GM21737 (cell line): ENCODE measurements at regions not wholly inside any gene's neighbourhood (a gene's known extent, or its start where the extent isn't known, plus 50 kb on each side); places are given as distances from the start of the nearest gene placed in this dataset.

ENCODE experiments used
- ATAC-seq: cut with Tn5 transposase; IDR thresholded peaks from one replicate; pipeline ENCODE4 v1.9.1; 2021; ENCODE audit warnings: mild to moderate bottlenecking, moderate library complexity; ENCODE audit not compliant: unreplicated experiment

DNA sequence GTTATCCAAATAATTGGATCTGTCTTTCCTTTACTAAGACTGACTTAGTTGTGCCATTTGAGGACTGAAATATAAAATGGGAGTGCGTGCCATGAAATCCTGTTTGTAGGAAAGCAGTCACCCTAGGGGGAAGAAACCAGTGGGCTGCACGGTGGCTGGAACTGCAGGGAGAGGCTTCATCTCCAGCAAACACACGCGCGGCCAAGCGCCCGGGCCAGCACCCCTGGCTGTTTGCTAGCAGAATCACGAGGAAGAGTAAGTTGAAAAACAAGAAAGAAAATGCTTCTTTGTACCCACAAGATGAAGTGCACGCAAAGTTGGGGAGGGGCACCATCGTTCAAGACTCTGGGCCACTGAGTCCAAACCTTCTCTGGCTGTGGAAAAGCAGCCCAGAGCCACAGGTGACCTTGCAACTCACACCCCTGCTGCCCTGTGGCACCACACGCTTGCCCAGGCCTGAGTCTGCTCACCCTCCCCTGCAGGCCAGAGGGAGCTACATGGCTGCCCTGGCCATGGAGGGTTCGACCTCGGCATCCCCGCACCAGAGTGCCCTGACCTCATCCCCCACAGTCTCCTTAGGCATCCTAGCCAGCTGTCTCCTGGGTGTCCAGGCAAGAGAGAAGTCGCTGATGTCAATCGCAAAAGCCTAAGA is 55.2 kb downstream of the IRX2 start:
- no peak for ATAC-seq

DNA sequence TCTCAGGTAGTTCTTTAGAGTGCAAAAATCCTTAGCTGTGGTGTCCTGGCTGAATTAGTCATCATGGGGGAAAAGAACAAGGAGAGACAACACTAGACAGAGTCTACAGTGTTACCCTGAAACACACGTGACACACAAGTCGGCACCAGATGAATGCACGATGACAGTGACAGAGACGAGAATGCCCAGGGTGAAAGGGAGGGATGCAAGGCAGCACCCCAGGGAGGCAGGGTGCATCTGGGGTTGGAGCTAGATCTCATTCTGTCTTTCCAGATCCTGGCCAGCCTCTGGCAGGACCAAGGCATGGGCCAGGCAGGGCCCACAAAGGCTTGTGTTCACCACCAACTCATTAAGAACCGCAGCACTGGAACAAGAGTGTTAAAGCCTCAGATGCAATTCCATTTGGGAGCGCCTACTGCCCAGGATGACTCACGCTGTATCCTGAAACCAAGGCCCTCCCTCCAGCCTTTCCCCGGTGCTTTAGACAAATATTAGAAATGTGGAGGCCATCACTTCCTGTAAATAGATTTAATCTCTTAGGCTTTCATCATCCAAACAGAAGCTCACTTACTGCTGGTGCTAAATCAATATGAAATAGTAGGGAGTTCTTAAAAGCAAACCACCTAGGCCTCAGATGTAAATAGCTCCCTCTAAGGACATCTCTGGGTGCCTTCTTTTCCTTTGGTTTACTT is 56.1 kb downstream of the IRX2 start:
- ATAC-seq, result no peak

DNA sequence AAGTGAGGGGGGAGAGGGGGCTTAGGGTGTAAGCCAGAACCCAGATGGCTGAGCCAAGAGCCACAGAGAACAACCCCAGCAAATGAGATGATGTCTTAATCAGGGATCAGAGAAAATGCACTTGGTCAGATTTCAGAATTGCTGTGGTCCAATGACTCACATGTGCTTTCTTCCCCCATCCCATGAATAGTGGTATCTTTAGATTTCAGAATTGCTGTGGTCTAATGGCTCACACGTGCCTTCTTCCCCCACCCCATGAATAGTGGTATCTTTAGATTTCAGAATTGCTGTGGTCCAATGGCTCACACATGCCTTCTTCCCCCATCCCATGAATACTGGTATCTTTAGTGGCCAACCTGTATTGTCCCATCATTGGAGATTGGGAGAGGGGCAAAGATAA is 59.9 kb downstream of the IRX2 start:
- no peak for ATAC-seq

DNA sequence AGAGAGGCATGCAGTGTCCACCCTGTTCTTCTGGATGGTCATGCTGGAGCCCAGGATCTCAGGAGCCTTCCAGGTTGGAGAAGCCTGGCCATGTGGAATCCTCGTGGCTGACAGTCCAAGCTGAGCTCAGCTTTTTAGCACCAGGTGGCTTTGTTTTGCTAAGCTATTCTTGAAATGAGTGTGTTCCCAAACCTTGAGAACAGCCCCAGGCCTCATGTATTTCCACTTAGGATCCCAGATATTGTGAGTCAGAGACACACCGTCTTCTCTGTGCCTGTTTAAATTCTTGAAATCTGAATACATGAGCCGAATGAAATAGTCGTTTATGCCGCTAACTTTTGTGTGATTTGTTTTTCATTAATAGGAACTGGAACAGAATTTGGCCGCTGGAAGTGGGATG is 61.2 kb downstream of the IRX2 start:
- no peak for ATAC-seq

DNA sequence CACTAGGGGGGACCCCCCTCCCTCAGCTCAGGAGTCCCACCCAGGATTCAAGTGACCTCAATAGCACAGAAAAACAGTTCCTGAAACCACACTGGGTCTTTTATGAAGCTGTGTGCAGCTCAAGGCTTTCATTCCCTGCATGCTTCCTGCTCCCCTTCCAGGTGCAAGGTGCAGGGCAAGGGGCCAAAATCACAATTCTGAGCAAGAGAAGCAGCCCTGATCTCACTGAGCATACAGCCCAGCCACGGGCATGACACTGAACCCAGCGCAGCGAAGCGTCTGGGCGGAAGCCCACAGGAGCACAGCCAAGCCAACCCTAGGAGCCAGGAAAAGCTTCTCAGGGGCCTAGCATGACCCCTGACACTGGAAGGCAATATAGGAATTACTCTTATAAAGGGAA is 62.9 kb downstream of the IRX2 start:
- no peak for ATAC-seq

DNA sequence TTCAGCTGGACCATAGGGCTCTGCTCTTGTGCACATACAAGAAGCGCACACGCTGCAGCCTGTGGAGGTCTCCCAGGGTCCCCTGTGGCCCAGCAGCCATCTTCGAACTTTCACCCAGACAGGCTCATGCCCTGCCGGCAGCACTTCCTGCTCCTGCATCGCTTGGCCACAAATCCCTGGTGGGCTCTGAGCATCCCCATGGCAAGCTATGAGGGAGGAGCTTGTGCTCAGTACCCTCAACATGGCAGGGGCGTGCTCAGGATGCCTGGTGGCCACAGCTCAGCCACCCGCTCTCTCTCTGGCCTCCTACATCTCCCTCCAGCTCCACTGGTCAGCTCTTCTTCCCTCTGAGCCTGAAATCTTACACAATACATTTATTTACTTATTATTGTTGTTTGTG is 63.7 kb downstream of the IRX2 start:
- no peak for ATAC-seq

DNA sequence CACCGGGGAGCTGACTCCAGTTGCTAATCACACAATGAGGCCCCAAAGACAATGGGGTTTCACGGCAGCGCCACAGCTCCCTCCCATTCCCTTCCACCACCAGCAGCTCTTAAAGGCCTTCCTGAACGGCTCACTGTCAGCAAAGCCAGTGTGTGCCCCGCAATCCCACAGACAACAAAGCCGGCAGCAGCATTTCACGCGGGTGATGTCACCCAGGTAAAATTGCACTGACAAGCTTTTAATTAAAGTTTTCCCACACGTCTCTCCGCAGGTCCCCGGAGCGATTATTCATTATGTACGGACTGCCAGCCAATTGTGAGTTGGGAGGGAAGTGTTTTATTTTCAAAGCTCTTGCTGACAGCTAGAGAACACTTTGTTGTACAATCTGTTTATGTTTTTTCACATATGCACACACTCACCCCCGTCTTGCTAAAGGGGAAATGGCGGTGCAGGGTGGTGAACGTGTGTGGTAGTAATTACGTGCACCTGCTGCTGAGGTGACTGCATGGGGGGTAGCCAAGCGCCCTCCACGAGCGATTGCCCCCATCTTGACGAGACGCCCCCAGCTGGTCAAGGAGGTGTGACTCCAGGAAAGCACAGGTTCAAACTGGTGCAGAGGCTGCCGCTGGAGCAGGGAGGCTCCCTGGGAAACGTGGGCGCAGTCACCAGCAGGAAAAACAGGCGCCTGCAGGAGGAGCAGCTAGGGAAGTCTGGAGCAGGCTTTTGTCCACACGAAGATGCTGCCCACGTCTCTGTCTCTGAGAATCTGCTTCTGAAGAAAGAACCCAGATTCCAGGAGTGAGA is 65.0 kb downstream of the IRX2 start:
- no peak for ATAC-seq

DNA sequence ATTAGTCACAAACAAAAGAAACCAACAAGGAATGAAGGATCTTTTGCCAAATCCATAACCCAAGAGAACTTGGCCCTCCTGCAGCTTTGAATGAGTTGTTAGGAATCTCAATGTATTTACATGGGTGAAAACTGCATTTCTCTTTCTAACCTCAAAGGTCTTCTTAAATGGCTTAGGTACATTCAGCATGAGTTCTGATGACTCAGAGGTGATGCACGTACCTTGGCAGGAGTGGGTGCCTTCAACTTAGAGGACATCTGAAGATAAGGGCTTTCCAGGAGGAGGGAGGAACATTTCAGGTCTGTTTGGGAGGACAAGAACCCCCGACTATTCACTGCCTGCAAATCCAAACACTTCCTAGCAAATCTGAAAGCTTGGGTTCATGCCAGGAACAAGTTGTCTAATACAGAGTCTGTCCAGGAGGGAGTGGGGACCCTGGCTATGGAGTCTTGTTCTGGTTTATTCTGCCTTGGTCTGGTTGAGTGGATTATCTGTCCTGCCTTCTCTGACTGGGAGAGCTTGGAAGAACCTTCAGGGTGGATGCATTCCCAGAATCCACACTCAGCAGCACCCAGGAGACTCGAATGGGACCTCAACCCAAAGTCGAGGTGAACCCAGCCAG is 65.7 kb downstream of the IRX2 start:
- no peak for ATAC-seq

DNA sequence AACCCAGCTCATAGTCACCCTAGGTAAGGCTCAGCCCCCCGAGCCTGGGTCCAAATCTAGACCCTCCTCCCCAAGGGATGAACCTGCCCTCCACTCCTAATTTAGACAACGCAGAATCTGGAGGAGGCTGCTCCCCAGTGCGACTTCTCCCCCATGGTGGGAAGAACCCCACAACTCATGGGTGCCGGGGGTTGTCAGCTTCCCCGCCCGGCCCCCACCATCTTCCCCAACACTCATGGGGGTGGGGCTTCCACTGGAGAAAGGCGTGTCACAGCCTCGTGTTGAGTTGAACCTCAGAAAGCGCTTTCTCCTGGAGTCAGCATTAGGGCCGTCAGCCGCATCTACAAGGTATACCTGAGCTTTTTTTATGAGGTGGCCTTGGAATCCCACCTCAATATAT is 66.9 kb downstream of the IRX2 start:
- ATAC-seq, result no peak

DNA sequence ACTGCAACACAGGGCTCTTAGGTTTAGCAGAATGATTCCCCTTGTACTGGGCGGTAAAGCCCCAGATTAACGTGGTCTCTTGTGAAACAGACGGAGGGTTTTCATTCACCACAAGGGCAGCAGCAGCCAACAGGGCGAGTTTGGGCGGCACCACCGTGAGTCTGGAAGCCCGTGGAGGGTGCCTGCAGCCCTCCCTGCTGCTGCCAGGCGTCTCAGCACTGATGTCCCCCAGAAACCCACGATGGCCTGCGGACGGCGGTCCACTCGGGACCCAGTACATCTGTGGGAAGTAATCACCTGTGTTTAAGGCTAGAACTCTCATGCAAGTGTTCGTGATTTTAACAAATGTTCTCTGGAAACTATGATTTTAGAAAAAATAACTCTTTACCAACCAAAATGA is 67.8 kb downstream of the IRX2 start:
- no peak for ATAC-seq

DNA sequence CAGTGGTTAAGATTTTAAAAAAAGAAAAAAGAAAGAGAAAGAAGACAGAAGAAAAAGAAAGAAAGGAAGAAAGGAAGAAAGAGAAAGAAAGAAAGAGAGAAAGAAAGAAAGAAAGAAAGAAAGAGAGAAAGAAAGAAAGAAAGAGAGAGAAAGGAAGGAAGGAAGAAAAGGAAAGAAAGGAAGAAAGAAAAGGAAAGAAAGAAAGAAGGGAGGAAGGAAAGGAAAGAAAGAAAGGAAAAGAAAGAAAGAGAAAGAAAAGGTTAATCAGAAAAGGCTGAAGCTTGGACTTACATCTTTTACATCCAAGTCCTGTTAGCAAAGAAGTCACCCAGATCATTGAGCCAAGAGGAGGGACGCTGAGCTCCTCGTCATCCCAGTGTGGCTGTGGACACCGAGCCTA is 70.0 kb downstream of the IRX2 start:
- no peak for ATAC-seq

DNA sequence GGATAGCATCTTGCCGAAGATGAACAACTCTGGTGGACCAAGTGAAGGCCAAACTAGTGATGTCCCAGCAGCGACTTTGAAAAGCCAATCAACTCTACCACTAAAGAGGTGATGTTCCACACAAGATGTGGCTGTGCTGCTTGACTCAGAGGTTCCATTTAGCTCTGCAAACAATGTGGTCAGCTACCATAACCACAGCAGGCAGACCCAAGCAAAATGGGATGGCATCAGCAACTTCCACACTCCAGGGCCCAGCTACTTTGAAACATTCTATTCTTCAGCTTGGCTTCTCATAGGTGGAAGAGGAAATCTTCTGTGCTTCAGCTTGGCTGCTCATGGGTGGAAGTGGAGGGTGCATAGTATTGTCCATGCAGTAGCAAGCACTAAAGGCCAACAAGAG is 70.5 kb downstream of the IRX2 start:
- no peak for ATAC-seq

DNA sequence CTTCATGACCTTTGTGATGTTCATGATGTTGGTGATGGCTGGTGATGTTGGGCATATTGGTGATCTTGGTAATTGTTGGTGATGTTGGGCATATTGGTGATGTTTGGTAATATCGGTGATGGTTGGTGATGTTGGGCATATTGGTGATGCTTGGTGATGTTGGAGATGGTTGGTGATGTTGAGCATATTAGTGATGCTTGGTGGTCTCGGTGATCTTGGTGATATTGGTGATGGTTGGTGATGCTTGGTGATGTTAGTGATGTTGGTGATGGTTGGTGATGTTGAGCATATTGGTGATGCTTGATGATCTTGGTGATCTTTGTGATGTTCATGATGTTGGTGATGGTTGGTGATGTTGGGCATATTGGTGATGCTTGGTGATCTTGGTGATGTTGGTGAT is 73.8 kb downstream of the IRX2 start:
- ATAC-seq, result no peak

DNA sequence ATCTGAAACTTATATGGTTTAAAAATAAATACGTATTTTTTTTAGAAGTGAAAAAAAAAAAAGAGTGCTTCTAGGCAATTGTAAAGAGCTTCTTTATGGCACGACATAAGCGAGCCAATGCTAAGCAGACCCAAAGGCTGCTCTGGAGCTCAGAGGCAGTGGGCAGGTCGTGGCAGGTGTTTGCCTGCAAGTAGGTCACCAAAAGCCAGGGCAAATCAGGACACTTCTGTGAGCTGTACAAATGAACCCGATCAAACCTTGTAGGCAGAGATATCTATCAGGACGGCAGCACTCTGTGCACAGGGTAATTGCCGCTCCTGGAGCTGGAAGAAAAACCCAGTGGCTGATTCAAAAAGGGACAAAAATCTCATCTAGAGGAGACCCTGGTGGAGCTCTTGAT is 75.9 kb downstream of the IRX2 start:
- ATAC-seq, result no peak

DNA sequence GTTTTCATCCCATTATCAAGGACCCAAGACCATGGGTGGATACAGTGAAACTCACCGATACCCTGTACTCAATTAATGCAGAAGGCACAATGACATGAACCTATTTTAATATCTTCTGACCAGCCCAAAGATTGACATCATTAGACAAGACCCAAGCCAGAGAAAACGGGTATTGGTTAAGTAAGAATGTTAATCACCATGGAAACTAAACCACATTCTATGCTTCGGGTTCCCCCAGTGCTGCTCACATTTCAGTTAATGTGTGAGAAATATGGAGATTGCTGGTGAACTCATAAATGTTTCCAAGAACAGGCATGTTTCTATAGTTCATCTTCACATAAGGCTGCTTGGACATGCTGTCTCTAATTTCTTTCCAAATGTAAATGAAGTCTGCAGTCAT is 77.0 kb downstream of the IRX2 start:
- no peak for ATAC-seq

DNA sequence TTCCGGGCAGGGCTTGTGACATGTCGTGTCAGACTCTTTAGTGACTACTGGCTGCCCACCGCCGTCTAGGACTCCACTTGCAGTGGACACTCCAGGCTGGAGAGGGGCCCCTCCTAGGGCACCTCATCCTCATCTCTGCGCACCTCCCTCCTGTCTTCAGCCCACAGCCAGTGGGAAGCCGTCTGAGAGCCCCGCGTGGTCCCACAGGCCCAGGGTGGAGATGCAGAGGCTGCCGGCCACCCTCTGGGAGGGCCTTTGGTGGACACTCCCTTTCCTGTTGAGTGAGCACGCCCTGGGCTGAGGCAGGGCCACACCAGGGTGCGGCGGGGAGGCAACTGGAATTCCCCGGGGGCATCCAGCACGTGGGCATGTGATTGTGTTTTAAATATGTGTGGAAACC is 80.5 kb downstream of the IRX2 start:
- no peak for ATAC-seq

DNA sequence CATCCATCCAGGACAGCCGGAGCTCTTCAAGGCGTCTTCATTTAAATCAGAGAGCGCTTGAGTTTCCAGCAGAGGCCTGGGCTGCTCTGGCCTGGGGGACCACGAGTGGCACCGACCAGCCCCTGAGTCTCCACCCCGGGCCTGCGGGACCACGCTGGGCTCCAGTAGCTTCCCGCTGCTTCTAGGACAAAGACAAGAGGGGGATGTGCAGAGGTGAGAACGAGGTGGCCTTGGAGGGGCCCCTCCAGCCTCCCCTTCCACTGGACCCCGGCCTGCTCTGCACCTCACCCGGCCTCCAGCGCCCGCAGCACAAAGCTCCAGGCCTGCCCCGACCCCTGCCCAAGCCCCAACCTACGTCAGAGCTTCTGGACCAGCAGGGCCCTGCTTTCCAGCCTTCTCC is 81.6 kb downstream of the IRX2 start:
- no peak for ATAC-seq

DNA sequence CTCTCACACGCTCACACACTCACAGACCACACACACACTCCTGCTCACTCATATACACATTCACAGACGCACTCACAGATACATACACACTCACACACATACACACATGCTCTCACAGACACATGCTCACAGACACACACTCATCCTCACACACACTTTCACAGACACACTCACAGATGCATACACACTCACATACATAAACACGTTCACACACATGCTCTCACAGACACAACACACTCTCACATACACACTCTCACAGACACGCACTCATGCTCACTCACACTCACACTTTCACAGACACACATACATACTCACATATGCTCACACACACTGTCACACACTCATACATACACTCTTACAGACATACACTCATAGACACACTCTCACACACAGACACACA is 82.2 kb downstream of the IRX2 start:
- ATAC-seq, result no peak

DNA sequence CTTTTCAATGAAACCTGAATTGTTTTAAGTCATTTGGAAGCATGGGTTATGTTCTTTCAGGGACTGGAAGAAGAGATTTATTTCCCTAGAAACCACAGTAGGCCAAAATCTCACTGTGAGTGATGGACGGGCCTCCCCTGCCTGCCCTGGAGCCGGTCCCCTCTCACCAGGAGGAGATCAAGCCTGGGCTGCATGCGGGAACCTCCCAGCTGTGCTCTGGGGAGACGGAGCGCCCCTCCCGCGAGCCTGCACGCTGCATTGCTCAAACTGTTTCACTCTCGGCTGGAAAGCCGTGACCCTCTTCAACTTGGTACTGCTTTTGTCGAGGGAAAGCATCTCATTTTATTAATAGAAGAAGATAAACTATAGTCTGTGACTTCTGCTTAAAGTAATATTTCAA is 85.4 kb downstream of the IRX2 start:
- ATAC-seq, result no peak

DNA sequence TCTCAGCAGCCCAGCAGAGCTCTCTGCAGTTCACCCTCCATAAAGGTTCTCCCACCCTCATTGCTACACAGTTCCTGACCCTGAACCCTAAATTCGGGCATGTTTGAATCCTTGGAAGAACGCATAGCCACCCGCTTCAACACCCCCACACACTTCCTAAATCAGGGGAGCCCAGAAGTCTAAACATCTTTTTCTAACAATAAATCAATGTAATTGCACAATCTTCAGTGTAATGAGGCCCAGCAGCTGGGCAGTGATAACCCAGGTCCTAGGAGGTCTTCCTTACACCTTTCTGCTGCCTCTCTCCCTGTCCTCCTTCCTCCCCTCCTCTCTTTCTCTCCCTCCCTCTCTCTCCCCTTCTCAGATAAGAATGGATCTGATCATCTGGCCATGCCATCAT is 88.0 kb downstream of the IRX2 start:
- ATAC-seq, result no peak

DNA sequence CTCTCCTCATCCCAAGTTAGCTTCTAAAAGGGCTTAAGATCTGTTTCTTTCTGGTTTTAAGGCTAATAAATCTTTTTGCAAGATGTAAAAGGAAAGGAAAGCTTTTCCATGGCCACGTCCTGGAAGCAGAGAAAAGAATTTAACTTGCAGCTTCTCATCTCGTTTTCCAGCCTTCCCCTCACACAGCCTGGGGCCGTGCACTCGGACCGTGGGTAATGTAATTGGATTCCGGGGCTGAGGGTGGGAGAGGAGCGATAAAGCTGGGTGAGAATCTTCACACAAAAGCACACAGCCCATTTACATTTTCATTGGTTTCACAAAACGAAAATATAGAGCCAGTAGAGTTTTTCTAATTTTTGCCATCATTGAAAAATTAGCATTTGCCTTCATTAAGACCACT is 91.2 kb downstream of the IRX2 start:
- ATAC-seq, result no peak
